Nephron (organoid): ENCODE measurements at regions not wholly inside any gene's neighbourhood (a gene's known extent, or its start where the extent isn't known, plus 50 kb on each side); places are given as distances from the start of the nearest gene placed in this dataset.

Source experiments
- H3K27ac Mint-ChIP-seq, 3 experiments: 2 replicates each; pipeline ENCODE4 v1.8.0; 2020; ENCODE audit warnings: mixed read lengths in 3 of 3, mild to moderate bottlenecking in 2 of 3, moderate library complexity in 1 of 3
- H3K27me3 Mint-ChIP-seq: 2 replicates; pipeline ENCODE4 v1.8.0; 2021; ENCODE audit warnings: low read depth, mild to moderate bottlenecking, moderate library complexity, mixed read lengths
- H3K36me3 Mint-ChIP-seq: 2 replicates; pipeline ENCODE4 v1.8.0; 2020; ENCODE audit warnings: low read depth, mixed read lengths
- H3K4me1 Mint-ChIP-seq: 2 replicates; pipeline ENCODE4 v1.8.0; 2020; ENCODE audit warnings: mixed read lengths
- H3K4me3 Mint-ChIP-seq, 3 experiments: 2 replicates each; pipeline ENCODE4 v1.8.0; 2020; ENCODE audit warnings: mild to moderate bottlenecking in 3 of 3, mixed read lengths in 3 of 3, moderate library complexity in 2 of 3
- H3K9me3 Mint-ChIP-seq: 2 replicates; pipeline ENCODE4 v1.8.0; 2020; ENCODE audit warnings: mixed read lengths
- TF ChIP-seq, protein P1 (sequence below), 3 experiments: fragments of 200-600 bp; sonication (generic); IDR thresholded peaks; one replicate each; pipeline ENCODE4 v1.5.0; 2021; ENCODE audit warnings: antibody characterized with exemption in 3 of 3; ENCODE audit not compliant: unreplicated experiment in 3 of 3

DNA sequence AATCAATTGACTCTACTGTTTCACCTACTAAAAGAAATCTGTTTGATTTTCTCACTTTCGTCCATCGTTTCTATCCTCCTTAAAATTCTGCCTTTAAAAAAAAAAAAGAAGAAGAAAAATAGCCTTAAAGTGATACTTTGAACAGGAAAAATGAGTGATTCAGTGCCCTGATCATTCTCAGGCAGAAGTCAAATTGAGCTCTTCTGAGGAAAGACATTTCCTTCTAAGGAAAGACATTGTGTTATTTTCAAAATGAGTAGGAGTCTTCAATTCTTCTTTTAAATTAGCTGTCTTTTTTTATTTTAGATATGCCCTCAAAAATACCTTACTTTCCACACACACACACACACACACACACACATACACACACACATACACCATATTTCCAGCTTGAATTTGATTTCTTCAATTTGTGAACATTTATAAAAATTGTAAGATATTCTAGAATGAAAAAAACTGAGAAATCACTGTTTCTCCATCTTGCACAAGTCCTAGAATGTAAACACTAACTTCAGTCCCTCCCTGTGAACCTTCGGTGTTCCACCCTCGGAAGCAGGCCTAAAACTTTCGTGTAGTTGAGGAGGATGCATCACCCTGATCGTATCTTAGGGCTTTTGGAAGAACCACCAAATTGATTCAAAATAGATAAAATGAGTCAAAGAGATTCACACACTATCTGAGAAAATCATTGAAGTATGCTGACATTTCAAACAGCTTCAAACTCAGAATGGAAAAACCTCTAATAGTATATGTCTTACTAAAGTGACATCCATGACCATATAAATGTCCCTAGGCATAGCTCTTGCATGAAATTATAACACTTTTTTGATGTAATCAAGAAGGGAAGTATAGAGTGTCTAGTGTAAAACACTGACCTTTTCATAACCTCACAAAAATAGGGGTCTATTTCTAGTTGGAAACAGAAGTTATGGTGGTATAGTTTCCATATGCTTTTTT is 270.8 kb downstream of the GATA3 start:
- Mint-ChIP-seq H3K27me3 (peaks cover 57% of the 10 kb centered on the region), H3K4me1 (peaks cover 14% of the 10 kb centered on the region), H3K4me3 (no peak overlapping the region), H3K36me3 (no peaks in the 10 kb centered on the region), H3K9me3 (no peaks in the 10 kb centered on the region), H3K27ac (no peak overlapping the region)
- TF ChIP-seq, protein P1, sequence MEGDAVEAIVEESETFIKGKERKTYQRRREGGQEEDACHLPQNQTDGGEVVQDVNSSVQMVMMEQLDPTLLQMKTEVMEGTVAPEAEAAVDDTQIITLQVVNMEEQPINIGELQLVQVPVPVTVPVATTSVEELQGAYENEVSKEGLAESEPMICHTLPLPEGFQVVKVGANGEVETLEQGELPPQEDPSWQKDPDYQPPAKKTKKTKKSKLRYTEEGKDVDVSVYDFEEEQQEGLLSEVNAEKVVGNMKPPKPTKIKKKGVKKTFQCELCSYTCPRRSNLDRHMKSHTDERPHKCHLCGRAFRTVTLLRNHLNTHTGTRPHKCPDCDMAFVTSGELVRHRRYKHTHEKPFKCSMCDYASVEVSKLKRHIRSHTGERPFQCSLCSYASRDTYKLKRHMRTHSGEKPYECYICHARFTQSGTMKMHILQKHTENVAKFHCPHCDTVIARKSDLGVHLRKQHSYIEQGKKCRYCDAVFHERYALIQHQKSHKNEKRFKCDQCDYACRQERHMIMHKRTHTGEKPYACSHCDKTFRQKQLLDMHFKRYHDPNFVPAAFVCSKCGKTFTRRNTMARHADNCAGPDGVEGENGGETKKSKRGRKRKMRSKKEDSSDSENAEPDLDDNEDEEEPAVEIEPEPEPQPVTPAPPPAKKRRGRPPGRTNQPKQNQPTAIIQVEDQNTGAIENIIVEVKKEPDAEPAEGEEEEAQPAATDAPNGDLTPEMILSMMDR (IDR thresholded peaks at IDR 0.05; ENCODE audit: unreplicated experiment in 3 of 3), result no peak

DNA sequence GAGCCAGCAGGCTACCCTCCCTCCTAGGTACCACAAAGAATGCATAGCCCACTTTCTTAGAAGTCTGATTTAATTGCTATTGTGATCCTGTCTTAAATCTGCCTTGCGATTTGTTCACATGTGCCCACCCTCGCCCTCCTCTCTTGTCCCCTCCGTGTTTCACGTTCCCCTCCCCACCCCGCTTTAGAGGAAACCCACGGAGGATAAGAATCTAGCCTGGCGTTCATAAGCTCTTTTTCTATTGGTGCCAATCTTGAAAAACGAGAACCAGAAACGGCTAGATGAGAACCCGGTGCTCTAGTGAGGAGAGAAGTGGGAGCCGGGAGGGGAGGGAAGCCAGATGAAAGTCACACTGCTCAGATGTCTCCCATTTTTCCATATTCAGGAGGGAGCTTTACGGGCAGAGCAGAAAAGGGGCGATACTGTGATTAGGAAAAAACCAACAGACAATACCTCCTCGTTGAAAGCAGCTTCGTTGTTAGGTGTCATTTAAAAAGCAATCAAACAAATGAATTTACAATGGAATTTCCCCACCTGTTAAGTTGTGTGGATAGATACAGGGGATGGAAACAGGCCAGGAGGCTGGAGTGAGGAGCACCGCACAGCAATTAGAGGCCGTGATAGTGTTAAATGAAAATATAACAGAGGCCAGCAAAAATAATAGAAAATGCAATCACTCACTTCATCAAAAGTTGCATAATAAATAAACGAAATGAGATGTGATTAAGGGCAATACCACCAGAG is 272.1 kb downstream of the GATA3 start:
- H3K4me1 Mint-ChIP-seq, result peaks cover 14% of the 10 kb centered on the region
- TF ChIP-seq, protein P1 (IDR thresholded peaks at IDR 0.05; ENCODE audit: unreplicated experiment in 3 of 3), result no peak
- no peak overlapping the region for H3K27ac Mint-ChIP-seq
- peaks cover 59% of the 10 kb centered on the region for H3K27me3 Mint-ChIP-seq
- H3K4me3 Mint-ChIP-seq, result no peak overlapping the region
- H3K9me3 Mint-ChIP-seq, result no peaks in the 10 kb centered on the region
- no peaks in the 10 kb centered on the region for H3K36me3 Mint-ChIP-seq

DNA sequence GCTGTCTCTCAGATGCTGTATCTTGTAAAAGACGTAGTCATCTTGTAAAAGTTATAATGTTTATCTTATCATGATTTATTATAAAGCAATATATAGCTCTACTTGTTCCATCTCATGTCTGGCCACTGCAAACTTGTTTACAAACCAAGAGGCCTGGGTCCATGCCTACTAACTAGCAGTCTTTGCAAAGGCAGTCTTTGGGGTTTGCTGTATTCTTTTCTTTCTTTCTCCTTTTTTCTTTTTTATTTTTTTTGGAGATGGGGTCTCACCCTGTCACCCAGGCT is 272.6 kb downstream of the GATA3 start:
- Mint-ChIP-seq H3K27me3 (peaks cover 64% of the 10 kb centered on the region), H3K9me3 (no peaks in the 10 kb centered on the region), H3K36me3 (no peaks in the 10 kb centered on the region), H3K4me1 (peaks cover 14% of the 10 kb centered on the region), H3K27ac (no peak overlapping the region), H3K4me3 (no peak overlapping the region)
- TF ChIP-seq, protein P1 (IDR thresholded peaks at IDR 0.05; ENCODE audit: unreplicated experiment in 3 of 3), result no peak

DNA sequence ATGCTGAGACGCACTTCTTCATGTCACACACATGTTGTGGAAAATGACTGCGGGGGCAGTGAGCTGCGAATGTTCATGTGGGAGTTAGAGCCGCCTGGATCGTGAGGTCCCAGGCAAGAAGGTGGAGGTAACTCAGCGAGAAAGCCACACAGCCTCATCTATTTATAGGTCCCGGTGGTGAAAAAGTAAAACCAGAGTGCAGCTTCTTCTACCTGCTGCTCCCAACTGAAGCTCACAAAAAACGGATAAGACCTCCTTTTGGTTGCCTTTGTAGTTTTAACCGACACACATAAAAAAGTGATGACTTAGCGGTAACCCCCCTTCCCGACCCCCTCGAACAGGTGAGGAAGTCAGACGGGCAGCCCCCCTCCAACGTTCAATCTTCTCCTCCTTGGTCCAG is 276.9 kb downstream of the GATA3 start:
- Mint-ChIP-seq H3K4me1 (no peaks in the 10 kb centered on the region), H3K27me3 (peaks cover 91% of the 10 kb centered on the region), H3K27ac (no peak overlapping the region), H3K4me3 (peak overlapping the region in 1 of 3 experiments; percentile 20), H3K36me3 (no peaks in the 10 kb centered on the region), H3K9me3 (no peaks in the 10 kb centered on the region)
- TF ChIP-seq, protein P1 (IDR thresholded peaks at IDR 0.05; ENCODE audit: unreplicated experiment in 3 of 3), result no peak

DNA sequence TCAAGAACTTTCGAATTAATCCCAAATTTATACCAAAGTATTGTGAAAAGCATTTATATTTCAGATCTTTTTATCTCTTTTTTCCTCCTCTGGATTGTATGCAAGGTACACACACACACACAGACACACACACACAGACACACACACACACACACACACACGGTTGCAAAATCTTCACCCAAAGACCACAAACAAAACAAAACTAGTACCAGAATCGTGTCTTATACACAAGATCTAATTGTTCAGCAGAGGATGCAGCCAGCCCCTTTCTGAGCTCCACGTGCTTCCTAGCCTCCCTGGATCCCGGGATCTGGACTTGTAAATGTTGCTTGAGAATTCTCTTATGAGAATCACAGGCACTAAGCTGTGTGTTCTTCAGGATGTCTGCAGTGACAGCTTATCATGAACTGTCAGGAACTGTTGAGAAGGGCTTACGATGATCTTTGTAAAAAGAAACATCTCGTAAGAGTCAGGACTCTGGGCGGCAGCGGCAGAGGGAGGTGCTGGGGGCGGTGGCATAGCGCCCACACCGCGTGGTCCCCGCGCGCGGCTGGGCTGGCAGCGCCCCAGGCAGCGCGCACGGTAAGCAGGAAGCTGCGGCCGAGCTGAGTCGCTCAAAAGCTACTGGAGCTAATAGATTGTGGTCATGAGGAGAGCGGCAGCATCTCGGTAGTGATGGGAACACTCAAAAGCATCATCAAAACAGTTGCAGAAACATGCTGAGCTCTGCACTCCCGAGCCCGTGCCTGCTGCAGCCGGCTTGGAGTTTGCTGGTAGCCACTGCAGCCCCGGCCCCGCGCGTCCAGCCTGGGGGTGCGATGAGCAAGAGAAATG is 277.6 kb downstream of the GATA3 start:
- Mint-ChIP-seq H3K9me3 (no peaks in the 10 kb centered on the region), H3K4me1 (no peaks in the 10 kb centered on the region), H3K4me3 (peak overlapping the region; percentile 67 to 70 (median 68)), H3K27ac (no peak overlapping the region), H3K27me3 (peaks cover 89% of the 10 kb centered on the region), H3K36me3 (no peaks in the 10 kb centered on the region)
- TF ChIP-seq, protein P1 (IDR thresholded peaks at IDR 0.05; ENCODE audit: unreplicated experiment in 3 of 3), result no peak
